HepG2 (cell line): ENCODE measurements at regions not wholly inside any gene's neighbourhood (a gene's known extent, or its start where the extent isn't known, plus 50 kb on each side); places are given as distances from the start of the nearest gene placed in this dataset.

Experiments used
- ATAC-seq: fragments of 200-7000 bp; cut with Tn5 transposase; 3 replicates; pipeline ENCODE4 v1.9.1; 2020; ENCODE audit warnings: mild to moderate bottlenecking, moderate library complexity
- BruUV-seq: library from RNA; stranded (reverse); fragments of 400-500 nt; replicated peaks from 2 replicates; lab custom pipeline; 2021; lab: Mats Ljungman, UMichigan
- CTCF ChIA-PET: fragments of 300-600 bp; formaldehyde crosslinking; extraction: SDS; loops from one replicate; lab custom pipeline; 2021; ENCODE audit warnings: low total read pairs, inconsistent platforms, low intra/inter-chr PET ratio; lab: Yijun Ruan, JAX
- POLR2A ChIA-PET: fragments of 350-600 bp; sonication (Branson Sonifier 250); formaldehyde crosslinking; loops from one replicate; lab custom pipeline; 2020; ENCODE audit warnings: antibody characterized with exemption, inconsistent platforms; lab: Yijun Ruan, JAX
- DNase-seq: peaks from one replicate; pipeline ENCODE4 v3.0.0-alpha.2; 2015; ENCODE audit warnings: low spot score
- FAIRE-seq: peaks from 3 replicates; lab custom pipeline; 2011; peaks lifted over from hg19 to GRCh38; lab: Jason Lieb, UNC
- H2AFZ ChIP-seq: one replicate; pipeline ENCODE4 v1.6.1; 2011; ENCODE audit warnings: low read length, inconsistent platforms
- H3K27ac ChIP-seq: fragments of 300-600 bp; 3 replicates; pipeline ENCODE4 v1.8.0; 2011; ENCODE audit warnings: mixed run types, mild to moderate bottlenecking, mixed read lengths, low read length, inconsistent platforms; ENCODE audit not compliant: insufficient read depth; ENCODE audit errors: extremely low read length
- H3K27me3 ChIP-seq, 2 experiments: fragments of 200-600 bp in 1 of 2; 2 replicates in 1 of 2; 3 replicates in 1 of 2; pipeline versions ENCODE4 v1.6.0 to v1.8.0; 2011; ENCODE audit warnings: low read length in 2 of 2, mild to moderate bottlenecking in 2 of 2, moderate library complexity in 2 of 2, inconsistent platforms in 1 of 2; ENCODE audit not compliant: insufficient read depth in 2 of 2, control insufficient read depth in 1 of 2
- H3K36me3 ChIP-seq, 2 experiments: fragments of 200-600 bp in 1 of 2; replicated peaks in 1 of 2; 2 replicates in 1 of 2; 3 replicates in 1 of 2; pipeline versions ENCODE4 v1.5.1 to v1.8.0; 2011; ENCODE audit warnings: low read length in 2 of 2, inconsistent platforms in 1 of 2; ENCODE audit not compliant: insufficient read depth in 2 of 2, control insufficient read depth in 1 of 2
- H3K4me1 ChIP-seq: 2 replicates; pipeline ENCODE4 v1.5.1; 2012; ENCODE audit warnings: low read length, inconsistent platforms; ENCODE audit not compliant: insufficient read depth
- H3K4me2 ChIP-seq: 2 replicates; pipeline ENCODE4 v1.6.0; 2011; ENCODE audit warnings: low read depth, low read length, inconsistent platforms
- H3K4me3 ChIP-seq, 3 experiments: fragments of 200-600 bp in 1 of 3; sonication (generic), shearing (Covaris generic) in 1 of 3; replicated peaks in 1 of 3; 2 replicates each; pipeline ENCODE4 v1.5.1; 2011 to 2016; ENCODE audit warnings: low read length in 3 of 3, inconsistent platforms in 2 of 3, low read depth in 2 of 3, mild to moderate bottlenecking in 2 of 3, control low read depth in 1 of 3, mixed read lengths in 1 of 3; ENCODE audit not compliant: insufficient read depth in 1 of 3
- H3K79me2 ChIP-seq: one replicate; pipeline ENCODE4 v1.6.1; 2011; ENCODE audit warnings: low read length, inconsistent platforms; ENCODE audit not compliant: insufficient read depth
- H3K9ac ChIP-seq: 2 replicates; pipeline ENCODE4 v1.6.0; 2011; ENCODE audit warnings: mild to moderate bottlenecking, low read depth, low read length, inconsistent platforms; ENCODE audit not compliant: insufficient read depth
- H3K9me3 ChIP-seq: 2 replicates; pipeline ENCODE4 v1.5.1; 2012; ENCODE audit warnings: mild to moderate bottlenecking, low read length
- H4K20me1 ChIP-seq: 2 replicates; pipeline ENCODE4 v1.6.0; 2011; ENCODE audit warnings: inconsistent platforms, mild to moderate bottlenecking, low read length, moderate library complexity; ENCODE audit not compliant: insufficient read depth
- GPBP1L1 ChIP-seq: sonication (generic); formaldehyde crosslinking; IDR thresholded peaks from 2 replicates; pipeline ENCODE4 v1.5.0; 2020; ENCODE audit warnings: mild to moderate bottlenecking, missing genetic modification reagents
- HMG20B ChIP-seq: conservative IDR thresholded peaks from 2 replicates; pipeline ENCODE4 v1.6.1; 2016; ENCODE audit warnings: missing genetic modification reagents, missing compliant biosample characterization
- SNAPC2 ChIP-seq: sonication (generic); formaldehyde crosslinking; IDR thresholded peaks from 2 replicates; pipeline ENCODE4 v1.8.1; 2022; ENCODE audit warnings: mild to moderate bottlenecking, missing genetic modification reagents
- TRAFD1 ChIP-seq: sonication (generic); formaldehyde crosslinking; IDR thresholded peaks from 2 replicates; pipeline ENCODE4 v1.5.1; 2020; ENCODE audit warnings: missing genetic modification reagents, mild to moderate bottlenecking, borderline replicate concordance
- YEATS4 ChIP-seq: sonication (generic); formaldehyde crosslinking; IDR thresholded peaks from 2 replicates; pipeline ENCODE4 v1.4.0; 2020; ENCODE audit warnings: missing genetic modification reagents, borderline replicate concordance
- ZKSCAN1 ChIP-seq: fragments of 150-350 bp; IDR thresholded peaks from 2 replicates; pipeline ENCODE4 v1.6.1; 2014; ENCODE audit warnings: low read length
- ZNF232 ChIP-seq: sonication (generic); formaldehyde crosslinking; IDR thresholded peaks from 2 replicates; pipeline ENCODE4 v1.4.0; 2020; ENCODE audit warnings: missing genetic modification reagents, borderline replicate concordance
- ZNF296 ChIP-seq: sonication (generic); formaldehyde crosslinking; conservative IDR thresholded peaks from 2 replicates; pipeline ENCODE4 v1.5.0; 2020; ENCODE audit warnings: mild to moderate bottlenecking, missing genetic modification reagents
- ZNF367 ChIP-seq: sonication (generic); formaldehyde crosslinking; IDR thresholded peaks from 2 replicates; pipeline ENCODE4 v1.4.0; 2020; ENCODE audit warnings: missing genetic modification reagents, borderline replicate concordance
- ZNF724P ChIP-seq: sonication (generic); formaldehyde crosslinking; IDR thresholded peaks from 2 replicates; pipeline ENCODE4 v1.8.0; 2022; ENCODE audit warnings: missing genetic modification reagents, borderline replicate concordance
- ZNF781 ChIP-seq: sonication (generic); formaldehyde crosslinking; IDR thresholded peaks from 2 replicates; pipeline ENCODE4 v1.5.1; 2020; ENCODE audit warnings: borderline replicate concordance, mild to moderate bottlenecking, missing genetic modification reagents; ENCODE audit errors: not compliant biosample characterization
- WGBS: methylation state at CpG from one replicate; pipeline ENCODE4 v1.1.6; 2017; ENCODE audit warnings: low lambda C conversion rate; 5-methylcytosine and 5-hydroxymethylcytosine counted together
- in situ Hi-C: cut with HindIII; loops from 2 replicates; pipeline ENCODE4 v1.10.0; 2017; ENCODE audit warnings: low pct_unique_long_range_greater_than_20kb; ENCODE audit not compliant: extremely low pct_ligation_motif_present
- intact Hi-C: fragments of 100-400 bp; cut with micrococcal nuclease; formaldehyde crosslinking; loops from one replicate; pipeline ENCODE4 v1.10.0; 2022; ENCODE audit not compliant: unreplicated experiment

GRCh38 chr9:97753975-97754374 lies 56.8 kb upstream of the XPA start:
- DNase-seq (no peak), FAIRE-seq (no peak), ATAC-seq (no peak)
- H3K4me2 ChIP-seq, result no peak overlapping the region
- H3K9ac ChIP-seq, result no peak overlapping the region
- in situ Hi-C loops (no loop called here), intact Hi-C loops (no loop called here)
- no peaks in the 10 kb centered on the region for H3K9me3 ChIP-seq
- H3K27ac ChIP-seq, result no peak overlapping the region
- ChIA-PET CTCF (no interaction called here), POLR2A (no interaction called here)
- no peak overlapping the region for H2AFZ ChIP-seq
- peaks cover 12% of the 10 kb centered on the region for H3K4me1 ChIP-seq
- 44% methylated on average over 2 of the region's 2 CpGs for WGBS
- no TSS peak for BruUV-seq
- H3K79me2 ChIP-seq, result no peaks in the 10 kb centered on the region
- no peak overlapping the region for H3K4me3 ChIP-seq
- no peaks in the 10 kb centered on the region for H3K27me3 ChIP-seq
- H4K20me1 ChIP-seq, result no peaks in the 10 kb centered on the region
- no peaks in the 10 kb centered on the region for H3K36me3 ChIP-seq
- TF ChIP-seq ZNF296 (CRISPR knock-in tag) (no peak), ZNF232 (CRISPR knock-in tag) (no peak), ZNF781 (CRISPR knock-in tag) (no peak), TRAFD1 (CRISPR knock-in tag) (no peak), YEATS4 (CRISPR knock-in tag) (no peak), HMG20B (CRISPR knock-in tag) (no peak), GPBP1L1 (CRISPR knock-in tag) (no peak), ZNF367 (CRISPR knock-in tag) (no peak), ZKSCAN1 (no peak), ZNF724P (no peak), SNAPC2 (CRISPR knock-in tag) (no peak)
